Spleen (tissue), 11 donors: ENCODE measurements at regions not wholly inside any gene's neighbourhood (a gene's known extent, or its start where the extent isn't known, plus 50 kb on each side); places are given as distances from the start of the nearest gene placed in this dataset.

Experiments
- DNase-seq: peaks from one replicate; pipeline ENCODE4 v3.0.0-alpha.2; 2020
- H3K27ac ChIP-seq, 8 donors: fragments of 200-600 bp; sonication (generic) in 7 of 8; 1 replicate in 4 of 8; 2 replicates in 4 of 8; pipeline versions ENCODE4 v1.5.0 to v1.8.0; 2016 to 2021; ENCODE audit warnings: inconsistent platforms in 4 of 8, mild to moderate bottlenecking in 4 of 8, moderate library complexity in 1 of 8
- H3K27me3 ChIP-seq, 7 donors: fragments of 200-600 bp; sonication (generic) in 6 of 7; replicated peaks in 1 of 7; 1 replicate in 4 of 7; 2 replicates in 3 of 7; pipeline versions ENCODE4 v1.5.0 to v1.8.0; 2016 to 2021; ENCODE audit warnings: inconsistent platforms in 3 of 7, mild to moderate bottlenecking in 1 of 7
- H3K36me3 ChIP-seq, 6 donors: fragments of 200-600 bp; sonication (generic) in 5 of 6; 1 replicate in 4 of 6; 2 replicates in 2 of 6; pipeline versions ENCODE4 v1.5.0 to v1.8.0; 2016 to 2021; ENCODE audit warnings: inconsistent platforms in 2 of 6
- H3K4me1 ChIP-seq, 6 donors: fragments of 200-600 bp; sonication (generic) in 5 of 6; 1 replicate in 3 of 6; 2 replicates in 3 of 6; pipeline versions ENCODE4 v1.5.0 to v1.8.0; 2016 to 2021; ENCODE audit warnings: inconsistent platforms in 3 of 6
- H3K4me3 ChIP-seq, 8 donors: fragments of 200-600 bp; sonication (generic) in 7 of 8; 1 replicate in 4 of 8; 2 replicates in 4 of 8; pipeline versions ENCODE4 v1.5.0 to v1.8.0; 2016 to 2021; ENCODE audit warnings: inconsistent platforms in 4 of 8, mild to moderate bottlenecking in 4 of 8, moderate library complexity in 2 of 8
- H3K9me3 ChIP-seq, 8 donors: fragments of 200-600 bp; sonication (generic) in 7 of 8; 1 replicate in 4 of 8; 2 replicates in 4 of 8; pipeline versions ENCODE4 v1.5.0 to v1.8.0; 2016 to 2021; ENCODE audit warnings: inconsistent platforms in 4 of 8
- POLR2A ChIP-seq, 3 donors: fragments of 450-650 bp; IDR thresholded peaks; one replicate each; pipeline ENCODE4 v1.5.1; 2017; ENCODE audit warnings: antibody characterized with exemption in 3 of 3, mild to moderate bottlenecking in 1 of 3
- POLR2AphosphoS5 ChIP-seq, 3 donors: sonication (generic); formaldehyde crosslinking; IDR thresholded peaks; one replicate each; pipeline ENCODE4 v1.5.1; 2017; ENCODE audit warnings: antibody characterized with exemption in 3 of 3
- WGBS, 5 donors: extraction: QIAGEN DNeasy Blood & Tissue Kit in 3 of 5; methylation state at CpG; one replicate each; pipeline versions ENCODE4 v1.1.5 to v1.1.7; 2013 to 2018; 5-methylcytosine and 5-hydroxymethylcytosine counted together
- intact Hi-C: fragments of 100-400 bp; cut with DNase I; formaldehyde crosslinking; loops from one replicate; pipeline ENCODE4 v1.15.0; 2023; ENCODE audit warnings: low total_unique reads
- TF ChIP-seq, protein P1 (sequence below), 11 experiments: fragments of 200-600 bp in 7 of 11; fragments of 450-650 bp in 4 of 11; sonication (generic) in 4 of 11; IDR thresholded peaks in 8 of 11; conservative IDR thresholded peaks in 3 of 11; 1 replicate in 7 of 11; 2 replicates in 4 of 11; pipeline versions ENCODE4 v1.4.0 to v1.8.0; 2016 to 2021; ENCODE audit warnings: antibody characterized with exemption in 11 of 11, inconsistent platforms in 4 of 11, mild to moderate bottlenecking in 1 of 11
- donor health status: healthy with polysubstance abuse.
- donor health status: DM: no; HTN: no; CAD: no; lungs with moderate emphysema.
- donor health status: DM: no; HTN: no; CAD: no.
- donor health status: Bipolar disorder and iron deficiency.
- donor health status: healthy.
- donor health status: DM: no; HTN: no; CAD: no.
- donor health status: DM: yes; HTN: yes; CAD: no.

DNA sequence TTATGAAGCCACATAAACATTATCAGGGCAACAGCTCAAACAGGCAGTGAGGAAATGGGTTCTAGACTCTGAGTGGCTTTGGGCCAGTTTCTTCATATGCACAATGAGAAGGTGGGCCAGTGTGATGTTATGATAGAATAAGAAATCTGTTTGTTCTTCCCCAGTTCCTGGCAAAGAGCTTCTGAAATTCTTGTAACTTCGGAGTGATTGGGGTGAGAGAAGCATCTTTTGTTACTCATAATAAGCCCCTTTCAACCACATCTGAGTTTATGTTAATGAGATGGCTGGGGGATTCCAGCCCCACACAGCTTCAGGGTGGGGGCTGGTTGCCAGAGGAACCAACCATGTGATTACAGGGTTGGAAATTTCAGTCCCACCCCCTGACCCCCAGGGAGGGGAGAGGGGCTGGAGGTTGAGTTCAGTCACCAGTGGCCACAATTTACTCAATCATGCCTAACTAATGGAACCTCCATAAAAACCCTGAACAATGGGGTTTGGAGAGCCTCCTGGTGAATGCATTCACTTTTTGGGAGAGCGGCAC, 57.0 kb upstream of the FRMD4B start:
- Histone ChIP-seq H3K27me3 (no peaks in the 10 kb centered on the region), H3K36me3 (no peaks in the 10 kb centered on the region), H3K27ac (no peak overlapping the region), H3K9me3 (no peaks in the 10 kb centered on the region), H3K4me1 (peaks cover 0 to 11% (median 7%) of the 10 kb centered on the region in 6 donors), H3K4me3 (no peak overlapping the region)
- 76 to 89% (median 85%) methylated on average over 2 of the region's 2 CpGs for WGBS, 5 donors
- intact Hi-C loops, result loop anchor here (10.0 kb wide), 1 partner anchor 222 kb away; no protein-coding TSS in a partner anchor
- TF ChIP-seq, protein P1, sequence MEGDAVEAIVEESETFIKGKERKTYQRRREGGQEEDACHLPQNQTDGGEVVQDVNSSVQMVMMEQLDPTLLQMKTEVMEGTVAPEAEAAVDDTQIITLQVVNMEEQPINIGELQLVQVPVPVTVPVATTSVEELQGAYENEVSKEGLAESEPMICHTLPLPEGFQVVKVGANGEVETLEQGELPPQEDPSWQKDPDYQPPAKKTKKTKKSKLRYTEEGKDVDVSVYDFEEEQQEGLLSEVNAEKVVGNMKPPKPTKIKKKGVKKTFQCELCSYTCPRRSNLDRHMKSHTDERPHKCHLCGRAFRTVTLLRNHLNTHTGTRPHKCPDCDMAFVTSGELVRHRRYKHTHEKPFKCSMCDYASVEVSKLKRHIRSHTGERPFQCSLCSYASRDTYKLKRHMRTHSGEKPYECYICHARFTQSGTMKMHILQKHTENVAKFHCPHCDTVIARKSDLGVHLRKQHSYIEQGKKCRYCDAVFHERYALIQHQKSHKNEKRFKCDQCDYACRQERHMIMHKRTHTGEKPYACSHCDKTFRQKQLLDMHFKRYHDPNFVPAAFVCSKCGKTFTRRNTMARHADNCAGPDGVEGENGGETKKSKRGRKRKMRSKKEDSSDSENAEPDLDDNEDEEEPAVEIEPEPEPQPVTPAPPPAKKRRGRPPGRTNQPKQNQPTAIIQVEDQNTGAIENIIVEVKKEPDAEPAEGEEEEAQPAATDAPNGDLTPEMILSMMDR (IDR thresholded peaks at IDR 0.05 in 8 of 11, conservative IDR thresholded peaks at IDR 0.05 in 3 of 11), result no peak
- TF ChIP-seq POLR2AphosphoS5 (IDR thresholded peaks at IDR 0.05), result no peak
- no peak for TF ChIP-seq POLR2A (IDR thresholded peaks at IDR 0.05)
- DNase-seq, result no peak

DNA sequence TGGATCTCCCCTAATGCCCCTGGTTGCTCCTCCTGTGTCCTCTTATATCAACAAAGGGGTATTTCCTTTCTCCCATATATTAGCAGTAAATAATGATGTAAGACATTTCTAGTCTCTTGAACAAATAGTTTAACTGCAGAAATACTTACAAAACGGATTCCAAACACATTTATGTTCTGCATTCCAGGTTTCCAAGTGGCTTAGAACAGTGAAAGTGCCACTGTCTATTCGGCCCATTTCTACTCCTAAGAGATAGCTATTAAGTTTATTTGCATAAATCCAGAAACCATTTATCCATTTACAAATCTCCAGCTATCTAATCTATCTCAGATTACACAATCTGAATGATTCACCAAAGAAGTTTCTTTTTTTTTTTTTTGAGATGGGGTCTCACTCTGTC, 55.8 kb upstream of the FRMD4B start:
- Histone ChIP-seq H3K4me3 (no peak overlapping the region), H3K9me3 (no peaks in the 10 kb centered on the region), H3K27me3 (no peaks in the 10 kb centered on the region), H3K27ac (no peak overlapping the region), H3K36me3 (no peaks in the 10 kb centered on the region), H3K4me1 (peaks cover 0 to 11% (median 7%) of the 10 kb centered on the region in 6 donors)
- WGBS, 5 donors, result 59 to 79% (median 75%) methylated on average over 2 of the region's 2 CpGs
- intact Hi-C loops, result loop anchor here (10.0 kb wide), 1 partner anchor 223 kb away; no protein-coding TSS in a partner anchor
- no peak for TF ChIP-seq POLR2A (IDR thresholded peaks at IDR 0.05)
- TF ChIP-seq POLR2AphosphoS5 (IDR thresholded peaks at IDR 0.05), result no peak
- TF ChIP-seq, protein P1 (IDR thresholded peaks at IDR 0.05 in 8 of 11, conservative IDR thresholded peaks at IDR 0.05 in 3 of 11), result no peak
- no peak for DNase-seq

DNA sequence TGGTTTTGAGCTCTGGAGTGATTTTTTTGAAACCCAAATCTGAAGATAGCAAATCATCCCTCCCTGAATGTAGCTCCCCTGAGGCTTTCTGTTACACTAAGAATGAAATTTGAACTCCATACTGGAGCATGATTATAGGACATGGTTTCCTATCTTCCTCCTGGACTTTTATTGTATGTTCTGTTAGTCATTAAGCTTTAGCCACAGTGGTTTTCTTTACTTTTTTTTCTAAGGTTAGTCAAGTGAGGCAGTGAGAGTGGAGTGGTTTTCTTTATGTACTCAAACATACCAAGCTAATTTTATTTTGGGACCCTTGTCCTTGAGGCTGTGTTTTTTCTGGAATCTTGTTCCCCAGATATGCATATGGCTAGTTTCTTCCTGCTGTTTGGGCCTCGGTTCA, 55.2 kb upstream of the FRMD4B start:
- H3K36me3 ChIP-seq, result no peaks in the 10 kb centered on the region
- intact Hi-C loops, result loop anchor here (10.0 kb wide), 1 partner anchor 224 kb away; no protein-coding TSS in a partner anchor
- 70 to 90% (median 83%) methylated on average over 1 of the region's 1 CpG for WGBS, 5 donors

DNA sequence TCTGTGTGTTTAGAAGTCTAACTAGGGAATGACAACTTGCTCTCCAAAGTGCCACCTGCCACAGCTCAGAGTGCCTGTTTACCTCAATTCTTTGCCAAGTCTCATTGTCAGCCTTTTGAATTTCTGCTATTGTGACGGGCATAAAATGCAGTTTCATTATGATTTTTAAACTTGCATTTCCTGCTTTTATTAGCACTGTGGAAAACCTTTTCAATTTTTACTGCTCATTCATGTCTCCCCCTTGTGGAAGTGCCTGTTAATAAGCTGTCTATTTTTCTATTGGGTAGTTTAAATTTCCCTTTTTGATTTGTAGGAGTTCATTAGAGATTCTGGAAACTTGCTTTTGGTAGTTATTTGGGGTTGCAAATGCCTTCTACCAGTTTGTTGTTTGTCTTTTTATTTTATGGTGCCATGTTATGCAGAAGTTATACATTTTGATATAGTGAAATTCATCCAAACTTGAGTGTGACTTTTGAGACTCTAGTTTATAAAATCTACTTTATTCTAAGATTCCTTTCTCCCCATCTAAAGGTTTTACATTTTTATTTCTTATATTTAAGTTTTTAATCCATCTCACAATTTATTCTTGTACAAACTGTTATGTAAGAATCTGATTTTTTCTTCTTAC, 53.9 kb upstream of the FRMD4B start:
- Histone ChIP-seq H3K4me1 (peaks cover 0 to 19% (median 11%) of the 10 kb centered on the region in 6 donors), H3K36me3 (no peaks in the 10 kb centered on the region), H3K9me3 (no peaks in the 10 kb centered on the region), H3K4me3 (peak overlapping the region in 2 of 8 donors; percentile 6 to 8), H3K27me3 (no peaks in the 10 kb centered on the region), H3K27ac (peak overlapping the region in 6 of 8 donors; percentile 17 to 65 (median 40))
- DNase-seq, result no peak
- 2 to 8% (median 3%) methylated on average over 1 of the region's 1 CpG for WGBS, 5 donors
- TF ChIP-seq, protein P1 (IDR thresholded peaks at IDR 0.05 in 8 of 11, conservative IDR thresholded peaks at IDR 0.05 in 3 of 11), result peak in 10 of 11 experiments; percentile 25 to 63 (median 50)
- TF ChIP-seq POLR2A (IDR thresholded peaks at IDR 0.05), result no peak
- intact Hi-C loops, result loop anchor here (10.0 kb wide), 1 partner anchor 225 kb away; no protein-coding TSS in a partner anchor

More for the DNA sequence above, 55.2 kb upstream of the FRMD4B start:
- H3K4me1 ChIP-seq, result peaks cover 0 to 12% (median 8%) of the 10 kb centered on the region in 6 donors
- H3K27ac ChIP-seq, result no peak overlapping the region
- no peak for DNase-seq
- no peak overlapping the region for H3K4me3 ChIP-seq
- H3K9me3 ChIP-seq, result no peaks in the 10 kb centered on the region
- no peaks in the 10 kb centered on the region for H3K27me3 ChIP-seq
- TF ChIP-seq, protein P1 (IDR thresholded peaks at IDR 0.05 in 8 of 11, conservative IDR thresholded peaks at IDR 0.05 in 3 of 11), result no peak
- TF ChIP-seq POLR2AphosphoS5 (IDR thresholded peaks at IDR 0.05), result no peak
- TF ChIP-seq POLR2A (IDR thresholded peaks at IDR 0.05), result no peak
